Esophagus (tissue), 2 donors: ENCODE measurements at regions not wholly inside any gene's neighbourhood (a gene's known extent, or its start where the extent isn't known, plus 50 kb on each side); places are given as distances from the start of the nearest gene placed in this dataset.

ENCODE experiments used
- H3K27ac ChIP-seq, 2 donors: one replicate each; pipeline ENCODE4 v1.5.1; 2013; ENCODE audit warnings: low read depth in 2 of 2, mild to moderate bottlenecking in 2 of 2, inconsistent platforms in 1 of 2, low read length in 1 of 2, moderate library complexity in 1 of 2
- H3K27me3 ChIP-seq, 2 donors: one replicate each; pipeline ENCODE4 v1.6.1; 2013; ENCODE audit warnings: low read length in 2 of 2, control low read depth in 1 of 2, mild to moderate bottlenecking in 1 of 2; ENCODE audit not compliant: insufficient read depth in 2 of 2, control insufficient read depth in 1 of 2
- H3K36me3 ChIP-seq, 2 donors: one replicate each; pipeline ENCODE4 v1.6.1; 2013; ENCODE audit warnings: low read length in 1 of 2; ENCODE audit not compliant: control insufficient read depth in 2 of 2, insufficient read depth in 2 of 2
- H3K4me1 ChIP-seq, 2 donors: one replicate each; pipeline ENCODE4 v1.6.1; 2013; ENCODE audit warnings: low read length in 1 of 2; ENCODE audit not compliant: control insufficient read depth in 2 of 2, insufficient read depth in 2 of 2
- H3K4me3 ChIP-seq, 2 donors: one replicate each; pipeline ENCODE4 v1.5.1; 2013; ENCODE audit warnings: low read length in 2 of 2, mild to moderate bottlenecking in 2 of 2, low read depth in 1 of 2, moderate library complexity in 1 of 2
- H3K9me3 ChIP-seq, 2 donors: one replicate each; pipeline ENCODE4 v1.6.1; 2013; ENCODE audit warnings: mild to moderate bottlenecking in 2 of 2, low read depth in 1 of 2, low read length in 1 of 2, moderate library complexity in 1 of 2; ENCODE audit not compliant: control insufficient read depth in 2 of 2, insufficient read depth in 1 of 2
- WGBS, 2 donors: extraction: QIAGEN DNeasy Blood & Tissue Kit; methylation state at CpG; one replicate each; pipeline ENCODE4 v1.1.7; 2013; 5-methylcytosine and 5-hydroxymethylcytosine counted together
- donor health status: healthy with polysubstance abuse.
- donor health status: Bipolar disorder and iron deficiency.

- no peaks in the 10 kb centered on the region for H3K9me3 ChIP-seq
- H3K27ac ChIP-seq, result no peak overlapping the region
- WGBS, 2 donors, result 78 to 87% methylated on average over 14 of the region's 14 CpGs
- no peaks in the 10 kb centered on the region for H3K27me3 ChIP-seq
- H3K4me1 ChIP-seq, result no peaks in the 10 kb centered on the region
- H3K4me3 ChIP-seq, result no peak overlapping the region
- H3K36me3 ChIP-seq, result no peaks in the 10 kb centered on the region
Measured at GRCh38 chr16:86906623-86907022, 328.3 kb downstream of the FOXL1 start.

- 84 to 88% methylated on average over 19 of the region's 19 CpGs for WGBS, 2 donors
- H3K36me3 ChIP-seq, result no peaks in the 10 kb centered on the region
- no peak overlapping the region for H3K27ac ChIP-seq
Measured at GRCh38 chr16:86909359-86910160, 331.2 kb downstream of the FOXL1 start.

GRCh38 chr16:86910161-86910769, 331.9 kb downstream of the FOXL1 start:
- no peaks in the 10 kb centered on the region for H3K36me3 ChIP-seq
- H3K27ac ChIP-seq, result no peak overlapping the region
- H3K4me3 ChIP-seq, result no peak overlapping the region
- 68 to 73% methylated on average over 16 of the region's 16 CpGs for WGBS, 2 donors
- H3K9me3 ChIP-seq, result no peaks in the 10 kb centered on the region
- no peaks in the 10 kb centered on the region for H3K27me3 ChIP-seq
- no peaks in the 10 kb centered on the region for H3K4me1 ChIP-seq

More at GRCh38 chr16:86909359-86910160, 331.2 kb downstream of the FOXL1 start:
- Histone ChIP-seq H3K9me3 (no peaks in the 10 kb centered on the region), H3K27me3 (no peaks in the 10 kb centered on the region), H3K4me3 (no peak overlapping the region), H3K4me1 (no peaks in the 10 kb centered on the region)

- Histone ChIP-seq H3K4me3 (no peak overlapping the region), H3K27ac (no peak overlapping the region), H3K36me3 (no peaks in the 10 kb centered on the region), H3K9me3 (no peaks in the 10 kb centered on the region), H3K27me3 (no peaks in the 10 kb centered on the region), H3K4me1 (no peaks in the 10 kb centered on the region)
- WGBS, 2 donors, result 65 to 68% methylated on average over 4 of the region's 4 CpGs
Measured at GRCh38 chr16:86911437-86911958, 333.1 kb downstream of the FOXL1 start.

- 94% methylated on average over 7 of the region's 7 CpGs for WGBS, 2 donors
- H3K36me3 ChIP-seq, result no peaks in the 10 kb centered on the region
- no peaks in the 10 kb centered on the region for H3K9me3 ChIP-seq
- H3K27ac ChIP-seq, result no peak overlapping the region
- H3K27me3 ChIP-seq, result no peaks in the 10 kb centered on the region
- H3K4me1 ChIP-seq, result no peaks in the 10 kb centered on the region
- no peak overlapping the region for H3K4me3 ChIP-seq
Measured at GRCh38 chr16:86913886-86914285, 335.5 kb downstream of the FOXL1 start.

GRCh38 chr16:86914876-86915717, 336.7 kb downstream of the FOXL1 start:
- Histone ChIP-seq H3K36me3 (no peaks in the 10 kb centered on the region), H3K4me3 (no peak overlapping the region), H3K4me1 (no peaks in the 10 kb centered on the region), H3K27ac (no peak overlapping the region), H3K9me3 (peaks cover 0 to 3% of the 10 kb centered on the region in 2 donors), H3K27me3 (no peaks in the 10 kb centered on the region)
- 62 to 67% methylated on average over 18 of the region's 18 CpGs for WGBS, 2 donors

GRCh38 chr16:86917471-86918365, 339.4 kb downstream of the FOXL1 start:
- H3K36me3 ChIP-seq, result no peaks in the 10 kb centered on the region
- H3K4me3 ChIP-seq, result no peak overlapping the region
- WGBS, 2 donors, result 90 to 93% methylated on average over 36 to 45 of the region's 45 CpGs
- no peaks in the 10 kb centered on the region for H3K4me1 ChIP-seq
- no peak overlapping the region for H3K27ac ChIP-seq
- no peaks in the 10 kb centered on the region for H3K27me3 ChIP-seq
- H3K9me3 ChIP-seq, result peaks cover 0 to 15% of the 10 kb centered on the region in 2 donors

- Histone ChIP-seq H3K4me1 (no peaks in the 10 kb centered on the region), H3K36me3 (no peaks in the 10 kb centered on the region), H3K4me3 (no peak overlapping the region), H3K27me3 (no peaks in the 10 kb centered on the region), H3K9me3 (peaks cover 0 to 15% of the 10 kb centered on the region in 2 donors), H3K27ac (no peak overlapping the region)
- 82 to 84% methylated on average over 9 of the region's 9 CpGs for WGBS, 2 donors
Measured at GRCh38 chr16:86918637-86919036, 340.3 kb downstream of the FOXL1 start.

GRCh38 chr16:86919078-86919477, 340.7 kb downstream of the FOXL1 start:
- Histone ChIP-seq H3K4me1 (no peaks in the 10 kb centered on the region), H3K27me3 (no peaks in the 10 kb centered on the region), H3K4me3 (no peak overlapping the region), H3K36me3 (no peaks in the 10 kb centered on the region), H3K27ac (no peak overlapping the region), H3K9me3 (peaks cover 0 to 15% of the 10 kb centered on the region in 2 donors)
- WGBS, 2 donors, result 63 to 66% methylated on average over 12 of the region's 12 CpGs
